Keratinocyte (primary cell): ENCODE measurements at regions not wholly inside any gene's neighbourhood (a gene's known extent, or its start where the extent isn't known, plus 50 kb on each side); places are given as distances from the start of the nearest gene placed in this dataset.

Source experiments
- DNase-seq: peaks from one replicate; pipeline ENCODE4 v3.0.0-alpha.2; 2011; ENCODE audit warnings: low read depth, missing footprints, low spot score
- FAIRE-seq: peaks from 2 replicates; lab custom pipeline; 2011; peaks lifted over from hg19 to GRCh38; lab: Jason Lieb, UNC
- H2AFZ ChIP-seq: 2 replicates; pipeline ENCODE4 v1.6.0; 2012; ENCODE audit warnings: low read length, control low read depth, inconsistent platforms; ENCODE audit not compliant: control insufficient read depth
- H3K27ac ChIP-seq: 2 replicates; pipeline ENCODE4 v1.5.1; 2011; ENCODE audit warnings: low read length; ENCODE audit not compliant: control insufficient read depth, insufficient read depth
- H3K27me3 ChIP-seq: 3 replicates; pipeline ENCODE4 v1.6.0; 2011; ENCODE audit warnings: low read length; ENCODE audit not compliant: control insufficient read depth, insufficient read depth; ENCODE audit errors: extremely low read depth
- H3K36me3 ChIP-seq, 2 experiments: 2 replicates in 1 of 2; 3 replicates in 1 of 2; pipeline ENCODE4 v1.5.1; 2011; ENCODE audit warnings: low read length in 2 of 2, mild to moderate bottlenecking in 1 of 2; ENCODE audit not compliant: control insufficient read depth in 2 of 2, insufficient read depth in 2 of 2; ENCODE audit errors: extremely low read depth in 1 of 2
- H3K4me1 ChIP-seq: 3 replicates; pipeline ENCODE4 v1.5.1; 2011; ENCODE audit warnings: low read length; ENCODE audit not compliant: control insufficient read depth, insufficient read depth; ENCODE audit errors: extremely low read depth
- H3K4me2 ChIP-seq: 3 replicates; pipeline ENCODE4 v1.6.0; 2011; ENCODE audit warnings: low read depth, low read length; ENCODE audit not compliant: control insufficient read depth, insufficient read depth; ENCODE audit errors: extremely low read depth
- H3K4me3 ChIP-seq, 3 experiments: fragments of 200-600 bp in 1 of 3; sonication (generic) in 1 of 3; 2 replicates in 2 of 3; 3 replicates in 1 of 3; pipeline ENCODE4 v1.5.1; 2011 to 2016; ENCODE audit warnings: low read length in 3 of 3, mild to moderate bottlenecking in 3 of 3, control low read depth in 2 of 3, inconsistent platforms in 1 of 3, low read depth in 1 of 3, mixed read lengths in 1 of 3, mixed run types in 1 of 3, moderate library complexity in 1 of 3; ENCODE audit not compliant: control insufficient read depth in 2 of 3, insufficient read depth in 2 of 3; ENCODE audit errors: extremely low read depth in 1 of 3
- H3K79me2 ChIP-seq: 2 replicates; pipeline ENCODE4 v1.6.0; 2012; ENCODE audit warnings: low read length; ENCODE audit not compliant: control insufficient read depth, insufficient read depth
- H3K9ac ChIP-seq: 3 replicates; pipeline ENCODE4 v1.6.0; 2011; ENCODE audit warnings: low read length; ENCODE audit not compliant: control insufficient read depth, insufficient read depth; ENCODE audit errors: extremely low read depth
- H3K9me1 ChIP-seq: 3 replicates; pipeline ENCODE4 v1.6.0; 2011; ENCODE audit warnings: low read length; ENCODE audit not compliant: control insufficient read depth, insufficient read depth; ENCODE audit errors: extremely low read depth
- H3K9me3 ChIP-seq: 2 replicates; pipeline ENCODE4 v1.5.1; 2012; ENCODE audit warnings: low read depth, low read length; ENCODE audit not compliant: control insufficient read depth
- H4K20me1 ChIP-seq: 3 replicates; pipeline ENCODE4 v1.6.0; 2011; ENCODE audit warnings: low read length; ENCODE audit not compliant: control insufficient read depth, insufficient read depth; ENCODE audit errors: extremely low read depth
- EZH2 ChIP-seq: IDR thresholded peaks from one replicate; pipeline ENCODE4 v1.6.1; 2012; ENCODE audit warnings: inconsistent platforms, mild to moderate bottlenecking, low read length, moderate library complexity
- dilution Hi-C: fragments of 300-500 bp; cut with MboI; formaldehyde crosslinking; loops from one replicate; pipeline ENCODE4 v1.7.0; 2020; ENCODE audit warnings: low sequenced_read_pairs; ENCODE audit not compliant: extremely low pct_ligation_motif_present
- TF ChIP-seq, protein P1 (sequence below), 3 experiments: IDR thresholded peaks in 1 of 3; conservative IDR thresholded peaks in 1 of 3; optimal IDR thresholded peaks in 1 of 3; 2 replicates in 2 of 3; 3 replicates in 1 of 3; pipeline versions ENCODE3 to v1.5.1; 2011; ENCODE audit warnings: low read length in 3 of 3, mild to moderate bottlenecking in 3 of 3, moderate library complexity in 2 of 3, control low read depth in 1 of 3, inconsistent platforms in 1 of 3; ENCODE audit not compliant: insufficient read depth in 2 of 3; ENCODE audit errors: extremely low read depth in 1 of 3

DNA sequence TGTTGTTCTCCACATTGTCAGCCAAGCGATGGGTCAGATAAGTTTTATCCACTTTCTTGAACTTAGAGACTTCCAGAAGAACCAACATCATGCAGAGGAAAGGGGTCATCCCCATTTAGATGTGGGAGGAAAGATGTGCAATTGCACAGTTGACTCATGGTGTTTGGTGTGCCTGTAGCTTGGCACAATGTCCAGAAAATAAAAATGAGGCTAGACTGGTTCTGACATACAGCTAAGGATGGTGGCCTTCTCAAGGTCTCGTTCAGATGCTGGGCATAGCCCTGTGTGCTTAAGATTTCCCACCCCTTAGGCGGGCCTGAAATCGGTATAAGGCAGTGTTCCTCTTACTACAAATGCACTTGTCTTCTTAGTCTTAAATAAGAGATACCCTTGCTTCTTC, 101.1 kb downstream of the PCDH7 start:
- DNase-seq: no peak

DNA sequence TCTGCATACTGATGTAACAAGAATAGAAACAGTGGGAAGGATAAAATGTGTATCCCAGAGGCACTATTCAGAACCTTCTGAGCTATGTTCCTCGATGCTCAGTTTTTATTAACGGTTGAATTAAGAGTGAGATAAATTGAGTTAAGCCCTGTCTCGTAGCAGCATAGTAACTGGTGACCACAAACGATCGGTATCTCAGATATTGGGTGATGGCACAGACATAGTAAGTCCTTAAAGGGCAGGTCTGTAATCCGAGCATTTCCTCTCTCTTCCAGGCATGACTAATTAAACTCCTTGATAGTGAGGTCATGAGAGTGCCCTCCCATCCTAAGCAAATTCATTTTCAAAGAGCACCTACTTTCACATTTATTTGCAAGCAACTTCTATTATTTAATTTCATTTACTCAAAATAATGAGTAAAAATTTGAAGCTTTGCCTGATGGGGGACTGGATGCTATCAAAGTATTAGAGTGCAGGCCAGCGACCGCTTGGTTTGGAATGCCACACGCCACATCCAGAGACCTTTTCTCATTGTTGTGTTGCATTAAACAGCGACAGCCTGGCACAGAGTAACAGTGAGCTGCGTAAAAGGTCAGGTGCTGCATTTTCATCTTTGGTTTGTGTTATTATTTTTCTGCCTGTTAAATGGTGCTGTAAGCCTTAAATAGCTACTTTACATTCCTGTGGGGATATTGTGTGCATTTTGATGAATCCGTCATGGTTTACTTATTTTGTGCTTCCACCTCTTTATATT, 101.9 kb downstream of the PCDH7 start:
- FAIRE-seq: peak; percentile 17
- Histone ChIP-seq H3K79me2 (no peaks in the 10 kb centered on the region), H3K4me3 (no peak overlapping the region), H4K20me1 (no peaks in the 10 kb centered on the region), H3K36me3 (no peaks in the 10 kb centered on the region), H3K9me1 (no peaks in the 10 kb centered on the region), H2AFZ (no peak overlapping the region), H3K4me1 (no peaks in the 10 kb centered on the region), H3K27me3 (no peaks in the 10 kb centered on the region), H3K9ac (no peak overlapping the region), H3K27ac (no peak overlapping the region), H3K4me2 (no peak overlapping the region), H3K9me3 (no peaks in the 10 kb centered on the region)
- TF ChIP-seq EZH2: no peak
- TF ChIP-seq, protein P1, sequence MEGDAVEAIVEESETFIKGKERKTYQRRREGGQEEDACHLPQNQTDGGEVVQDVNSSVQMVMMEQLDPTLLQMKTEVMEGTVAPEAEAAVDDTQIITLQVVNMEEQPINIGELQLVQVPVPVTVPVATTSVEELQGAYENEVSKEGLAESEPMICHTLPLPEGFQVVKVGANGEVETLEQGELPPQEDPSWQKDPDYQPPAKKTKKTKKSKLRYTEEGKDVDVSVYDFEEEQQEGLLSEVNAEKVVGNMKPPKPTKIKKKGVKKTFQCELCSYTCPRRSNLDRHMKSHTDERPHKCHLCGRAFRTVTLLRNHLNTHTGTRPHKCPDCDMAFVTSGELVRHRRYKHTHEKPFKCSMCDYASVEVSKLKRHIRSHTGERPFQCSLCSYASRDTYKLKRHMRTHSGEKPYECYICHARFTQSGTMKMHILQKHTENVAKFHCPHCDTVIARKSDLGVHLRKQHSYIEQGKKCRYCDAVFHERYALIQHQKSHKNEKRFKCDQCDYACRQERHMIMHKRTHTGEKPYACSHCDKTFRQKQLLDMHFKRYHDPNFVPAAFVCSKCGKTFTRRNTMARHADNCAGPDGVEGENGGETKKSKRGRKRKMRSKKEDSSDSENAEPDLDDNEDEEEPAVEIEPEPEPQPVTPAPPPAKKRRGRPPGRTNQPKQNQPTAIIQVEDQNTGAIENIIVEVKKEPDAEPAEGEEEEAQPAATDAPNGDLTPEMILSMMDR (optimal IDR thresholded peaks at IDR 0.05 in 1 of 3, IDR thresholded peaks at IDR 0.05 in 1 of 3, conservative IDR thresholded peaks at IDR 0.05 in 1 of 3; ENCODE audit: extremely low read depth in 1 of 3, insufficient read depth in 2 of 3, low read length in 3 of 3): no peak
- dilution Hi-C loops: no loop called here
- no peak for DNase-seq

More for the DNA sequence above, 101.1 kb downstream of the PCDH7 start:
- H3K4me3 ChIP-seq: no peak overlapping the region
- TF ChIP-seq, protein P1 (optimal IDR thresholded peaks at IDR 0.05 in 1 of 3, IDR thresholded peaks at IDR 0.05 in 1 of 3, conservative IDR thresholded peaks at IDR 0.05 in 1 of 3; ENCODE audit: extremely low read depth in 1 of 3, insufficient read depth in 2 of 3, low read length in 3 of 3): no peak
- no peak for TF ChIP-seq EZH2
- H3K27me3 ChIP-seq: no peaks in the 10 kb centered on the region
- no peaks in the 10 kb centered on the region for H3K79me2 ChIP-seq
- no peaks in the 10 kb centered on the region for H3K9me1 ChIP-seq
- no peaks in the 10 kb centered on the region for H3K9me3 ChIP-seq
- H3K4me1 ChIP-seq: no peaks in the 10 kb centered on the region
- no peak overlapping the region for H3K9ac ChIP-seq
- FAIRE-seq: peak; percentile 62
- H2AFZ ChIP-seq: no peak overlapping the region
- no peaks in the 10 kb centered on the region for H4K20me1 ChIP-seq
- no peaks in the 10 kb centered on the region for H3K36me3 ChIP-seq
- H3K27ac ChIP-seq: no peak overlapping the region
- H3K4me2 ChIP-seq: no peak overlapping the region
- dilution Hi-C loops: no loop called here
